K562 (cell line): ENCODE measurements at regions not wholly inside any gene's neighbourhood (a gene's known extent, or its start where the extent isn't known, plus 50 kb on each side); places are given as distances from the start of the nearest gene placed in this dataset.

Experiments used
- ATAC-seq: fragments of 200-7000 bp; cut with Tn5 transposase; 3 replicates; pipeline ENCODE4 v1.9.1; 2020; ENCODE audit warnings: moderate library complexity
- BruUV-seq: library from RNA; stranded (reverse); fragments of 400-500 nt; replicated peaks from 2 replicates; lab custom pipeline; 2021; lab: Mats Ljungman, UMichigan
- CTCF ChIA-PET: fragments of 300-600 bp; formaldehyde crosslinking; extraction: SDS; loops from one replicate; lab custom pipeline; 2021; ENCODE audit warnings: low intra/inter-chr PET ratio; lab: Yijun Ruan, JAX
- POLR2A ChIA-PET: fragments of 300-600, 350-650 bp; sonication (Branson Sonifier 250); formaldehyde crosslinking; extraction: SDS; loops from one replicate; lab custom pipeline; 2021; ENCODE audit warnings: antibody characterized with exemption, inconsistent platforms; lab: Yijun Ruan, JAX
- DNase-seq, 4 experiments: peaks; one replicate each; pipeline versions ENCODE4 v3.0.0 to v3.0.0-alpha.2; 2011 to 2018; ENCODE audit warnings: low spot score in 3 of 4, mixed read lengths in 3 of 4; ENCODE audit errors: extremely low read depth in 1 of 4
- FAIRE-seq: peaks from 2 replicates; lab custom pipeline; 2011; peaks lifted over from hg19 to GRCh38; lab: Jason Lieb, UNC
- H2AFZ ChIP-seq: 2 replicates; pipeline ENCODE4 v1.6.0; 2011; ENCODE audit warnings: low read depth, low read length, control low read depth, inconsistent platforms
- H3K27ac ChIP-seq: fragments of 200-600 bp; 3 replicates; pipeline ENCODE4 v1.8.0; 2011; ENCODE audit warnings: low read depth, mild to moderate bottlenecking, control low read depth, inconsistent platforms, low read length, moderate library complexity, mixed read lengths; ENCODE audit errors: extremely low read depth
- H3K27me3 ChIP-seq, 2 experiments: fragments of 300-600 bp in 1 of 2; 2 replicates in 1 of 2; 3 replicates in 1 of 2; pipeline versions ENCODE4 v1.6.0 to v1.8.0; 2011; ENCODE audit warnings: inconsistent platforms in 2 of 2, low read length in 2 of 2, mild to moderate bottlenecking in 1 of 2, mixed read lengths in 1 of 2, moderate library complexity in 1 of 2; ENCODE audit not compliant: control insufficient read depth in 2 of 2, insufficient read depth in 2 of 2
- H3K36me3 ChIP-seq: fragments of 300-600 bp; 3 replicates; pipeline ENCODE4 v1.8.0; 2011; ENCODE audit warnings: mild to moderate bottlenecking, low read length, inconsistent platforms; ENCODE audit not compliant: control insufficient read depth, insufficient read depth
- H3K4me1 ChIP-seq, 2 experiments: fragments of 200-600 bp in 1 of 2; replicated peaks in 1 of 2; 2 replicates in 1 of 2; 3 replicates in 1 of 2; pipeline versions ENCODE4 v1.5.1 to v1.8.0; 2011; ENCODE audit warnings: inconsistent platforms in 2 of 2, low read length in 2 of 2, mild to moderate bottlenecking in 1 of 2, mixed read lengths in 1 of 2, moderate library complexity in 1 of 2; ENCODE audit not compliant: control insufficient read depth in 2 of 2, insufficient read depth in 2 of 2
- H3K4me2 ChIP-seq: 2 replicates; pipeline ENCODE4 v1.6.1; 2011; ENCODE audit warnings: low read length, control low read depth, inconsistent platforms, mixed read lengths; ENCODE audit not compliant: insufficient read depth
- H3K4me3 ChIP-seq: fragments of 200-600 bp; sonication (generic), shearing (Covaris generic); 2 replicates; pipeline ENCODE4 v1.5.1; 2016; ENCODE audit warnings: control low read depth, inconsistent platforms
- H3K79me2 ChIP-seq: fragments of 200-600 bp; 3 replicates; pipeline ENCODE4 v1.8.0; 2011; ENCODE audit warnings: low read length, inconsistent platforms; ENCODE audit not compliant: control insufficient read depth, insufficient read depth
- H3K9ac ChIP-seq, 2 experiments: 2 replicates each; pipeline versions ENCODE4 v1.6.0 to v1.6.1; 2011; ENCODE audit warnings: low read depth in 2 of 2, low read length in 2 of 2, control low read depth in 1 of 2, inconsistent platforms in 1 of 2, mild to moderate bottlenecking in 1 of 2, mixed read lengths in 1 of 2; ENCODE audit not compliant: insufficient read depth in 1 of 2
- H3K9me1 ChIP-seq: one replicate; pipeline ENCODE4 v1.6.0; 2011; ENCODE audit warnings: inconsistent platforms, mild to moderate bottlenecking, low read length, moderate library complexity; ENCODE audit not compliant: control insufficient read depth, insufficient read depth
- H3K9me3 ChIP-seq: replicated peaks from 2 replicates; pipeline ENCODE4 v1.5.1; 2011; ENCODE audit warnings: low read depth, low read length, inconsistent platforms; ENCODE audit not compliant: control insufficient read depth, insufficient read depth
- H4K20me1 ChIP-seq: replicated peaks from 2 replicates; pipeline ENCODE4 v1.6.1; 2011; ENCODE audit warnings: low read length, inconsistent platforms, mixed read lengths; ENCODE audit not compliant: control insufficient read depth, insufficient read depth
- CC2D1A ChIP-seq: fragments of 450-650 bp; IDR thresholded peaks from 2 replicates; pipeline ENCODE4 v1.6.1; 2017; ENCODE audit warnings: mild to moderate bottlenecking
- CCAR2 ChIP-seq: fragments of 200-400 bp; formaldehyde crosslinking; IDR thresholded peaks from 2 replicates; pipeline ENCODE4 v1.6.1; 2017; ENCODE audit warnings: mild to moderate bottlenecking, low read depth, low read length
- GTF2B ChIP-seq: IDR thresholded peaks from 2 replicates; pipeline ENCODE4 v1.6.1; 2011; ENCODE audit not compliant: insufficient read length; ENCODE audit errors: extremely low read depth
- REST ChIP-seq, 2 experiments: fragments of 450-650 bp; formaldehyde crosslinking in 1 of 2; IDR thresholded peaks; 2 replicates each; pipeline versions ENCODE4 v1.4.0 to v1.6.1; 2014 to 2020; ENCODE audit warnings: mild to moderate bottlenecking in 2 of 2, borderline replicate concordance in 1 of 2, low read depth in 1 of 2
- SFPQ ChIP-seq: fragments of 200-400 bp; formaldehyde crosslinking; IDR thresholded peaks from 2 replicates; pipeline ENCODE4 v1.6.1; 2017; ENCODE audit warnings: mild to moderate bottlenecking, low read depth, low read length, moderate library complexity
- TCF7L2 ChIP-seq: fragments of 150-350 bp; IDR thresholded peaks from 2 replicates; pipeline ENCODE4 v1.6.1; 2016; ENCODE audit warnings: low read depth, mild to moderate bottlenecking, low read length, moderate library complexity
- USF2 ChIP-seq: sonication (generic); formaldehyde crosslinking; IDR thresholded peaks from 2 replicates; pipeline ENCODE4 v1.5.0; 2020; ENCODE audit warnings: missing genetic modification reagents
- ZNF212 ChIP-seq: fragments of 450-650 bp; formaldehyde crosslinking; IDR thresholded peaks from 2 replicates; pipeline ENCODE4 v1.4.0; 2020; ENCODE audit warnings: mild to moderate bottlenecking
- WGBS: fragments of 100-300 bp; shearing (Covaris generic); methylation state at CpG from one replicate; pipeline ENCODE4 v1.1.6; 2016; ENCODE audit warnings: low coverage, mixed read lengths; ENCODE audit not compliant: insufficient coverage; ENCODE audit errors: missing lambda C conversion rate; 5-methylcytosine and 5-hydroxymethylcytosine counted together
- in situ Hi-C: fragments of 300-500 bp; cut with MboI; formaldehyde crosslinking; loops from 4 replicates; pipeline ENCODE4 v1.15.0; 2018; ENCODE audit warnings: inconsistent platforms, mixed read lengths
- intact Hi-C: fragments of 100-400 bp; cut with micrococcal nuclease; formaldehyde crosslinking; loops from 2 replicates; pipeline ENCODE4 v1.14.2; 2022

- no peaks in the 10 kb centered on the region for H3K4me1 ChIP-seq
- FAIRE-seq = no peak
- no peak overlapping the region for H3K4me2 ChIP-seq
- intact Hi-C loops (no loop called here), in situ Hi-C loops (no loop called here)
- ChIA-PET POLR2A (interaction anchor here (0.5 to 0.6 kb wide), 2 partner anchors 59 to 1750 kb away, joined by 3 read pairs; no protein-coding TSS in a partner anchor), CTCF (no interaction called here)
- H3K9me1 ChIP-seq = no peaks in the 10 kb centered on the region
- no peak for DNase-seq
- H3K9ac ChIP-seq = no peak overlapping the region
- no peak overlapping the region for H2AFZ ChIP-seq
- no peak overlapping the region for H3K4me3 ChIP-seq
- no TSS peak for BruUV-seq
- no peaks in the 10 kb centered on the region for H3K9me3 ChIP-seq
- H3K27me3 ChIP-seq = no peaks in the 10 kb centered on the region
- ATAC-seq = no peak
- H3K79me2 ChIP-seq = no peaks in the 10 kb centered on the region
- H4K20me1 ChIP-seq = no peaks in the 10 kb centered on the region
- no peaks in the 10 kb centered on the region for H3K36me3 ChIP-seq
- whole genome bisulfite sequencing = 0% methylated on average over 2 of the region's 2 CpGs
- H3K27ac ChIP-seq = no peak overlapping the region
- TF ChIP-seq SFPQ (no peak), USF2 (no peak), CC2D1A (no peak), GTF2B (no peak), TCF7L2 (no peak), REST (IDR thresholded peaks at IDR 0.05; ENCODE audit: borderline replicate concordance) (no peak), REST (CRISPR knock-in tag; IDR thresholded peaks at IDR 0.05; ENCODE audit: low read depth) (no peak), CCAR2 (no peak), ZNF212 (no peak)
Observed at GRCh38 chr4:156456830-156457229, 503.2 kb upstream of the CTSO start.
